ENCODE measurements at regions not wholly inside any gene's neighbourhood (a gene's known extent, or its start where the extent isn't known, plus 50 kb on each side); places are given as distances from the start of the nearest gene placed in this dataset.
A peak's percentile ranks its signal among the peaks of the same experiment; 100 is the strongest.

- no peak for TF ChIP-seq ZSCAN9 (CRISPR knock-in tag; IDR thresholded peaks at IDR 0.05; ENCODE audit: borderline replicate concordance)
- TF ChIP-seq STAG1 (CRISPR knock-in tag; IDR thresholded peaks at IDR 0.05): no peak
- TF ChIP-seq HNF4A (CRISPR knock-in tag; IDR thresholded peaks at IDR 0.05): peak; percentile 47
- TF ChIP-seq ZSCAN31 (CRISPR knock-in tag; IDR thresholded peaks at IDR 0.05; ENCODE audit: low read depth): no peak
- no peak for TF ChIP-seq TMF1 (CRISPR knock-in tag; IDR thresholded peaks at IDR 0.05; ENCODE audit: low read depth)
- no peak for TF ChIP-seq MEF2D (CRISPR knock-in tag; IDR thresholded peaks at IDR 0.05)
- no peak; the same call in 1 of the 2 replicates for TF ChIP-seq HMG20A (CRISPR knock-in tag; IDR thresholded peaks at IDR 0.05; ENCODE audit: borderline replicate concordance)
- TF ChIP-seq ZSCAN22 (CRISPR knock-in tag; IDR thresholded peaks at IDR 0.05): no peak
- TF ChIP-seq BRF2 (CRISPR knock-in tag; IDR thresholded peaks at IDR 0.05): no peak
Observed at GRCh38 chr22:23471698-23472097, 108.4 kb downstream of the IGLL1 start (continued).

GRCh38 chr22:23470811-23471389 lies 109.2 kb downstream of the IGLL1 start:
- H3K36me3 ChIP-seq (replicated peaks in 1 of 2; ENCODE audit: control insufficient read depth in 1 of 2, insufficient read depth in 2 of 2, low read length in 2 of 2): no peaks in the 10 kb centered on the region
- FAIRE-seq (no peak), ATAC-seq (0 out of 3 replicates have a peak, but pooled peaks have one; percentile 30), DNase-seq (ENCODE audit: low spot score) (no peak)
- H3K9me3 ChIP-seq (ENCODE audit: low read length): no peaks in the 10 kb centered on the region
- no peaks in the 10 kb centered on the region for H4K20me1 ChIP-seq (ENCODE audit: insufficient read depth, low read length)
- no peak overlapping the region for H2AFZ ChIP-seq (ENCODE audit: low read length)
- ChIA-PET POLR2A (interaction anchor here (0.8 kb wide), 1 partner anchor 11 kb away, joined by 3 read pairs; no protein-coding TSS in a partner anchor), CTCF (ENCODE audit: low intra/inter-chr PET ratio, low total read pairs) (no interaction called here)
- in situ Hi-C loops (cut with HindIII; ENCODE audit: extremely low pct_ligation_motif_present, low pct_unique_long_range_greater_than_20kb) (no loop called here), intact Hi-C loops (cut with micrococcal nuclease; ENCODE audit: unreplicated experiment) (no loop called here)
- H3K27ac ChIP-seq (ENCODE audit: extremely low read length, insufficient read depth, low read length): no peak overlapping the region
- H3K4me1 ChIP-seq (ENCODE audit: insufficient read depth, low read length): peaks cover 28% of the 10 kb centered on the region
- WGBS (ENCODE audit: low lambda C conversion rate): 64% methylated on average over 8 of the region's 8 CpGs
- H3K4me3 ChIP-seq (replicated peaks in 1 of 3; ENCODE audit: insufficient read depth in 1 of 3, low read depth in 2 of 3, low read length in 3 of 3): no peak overlapping the region
- peaks cover 0 to 12% of the 10 kb centered on the region in 2 experiments; a peak in 1 of 5 replicates for H3K27me3 ChIP-seq (ENCODE audit: control insufficient read depth in 1 of 2, insufficient read depth in 2 of 2, low read length in 2 of 2)
- no peaks in the 10 kb centered on the region for H3K79me2 ChIP-seq (ENCODE audit: insufficient read depth, low read length)
- H3K4me2 ChIP-seq (ENCODE audit: low read depth, low read length): no peak overlapping the region
- no peak overlapping the region for H3K9ac ChIP-seq (ENCODE audit: insufficient read depth, low read depth, low read length)
- no TSS peak for BruUV-seq (replicated peaks)
- TF ChIP-seq ATF7-NPFF (CRISPR knock-in tag; IDR thresholded peaks at IDR 0.05; ENCODE audit: low read depth) (no peak), TOPORS (CRISPR knock-in tag; IDR thresholded peaks at IDR 0.05) (no peak), CERS6 (CRISPR knock-in tag; IDR thresholded peaks at IDR 0.05) (no peak), SRSF9 (IDR thresholded peaks at IDR 0.05; ENCODE audit: borderline replicate concordance, insufficient read depth, low read depth, low read length, poor library complexity, severe bottlenecking) (no peak), BHLHE40 (IDR thresholded peaks at IDR 0.05; ENCODE audit: low read length) (no peak), ZNF263 (CRISPR knock-in tag; IDR thresholded peaks at IDR 0.05) (no peak), RBM22 (optimal IDR thresholded peaks at IDR 0.05; ENCODE audit: low read length) (no peak), ZNF550 (CRISPR knock-in tag; IDR thresholded peaks at IDR 0.05; ENCODE audit: borderline replicate concordance) (no peak), TAF15 (IDR thresholded peaks at IDR 0.05; ENCODE audit: low read depth, low read length, poor library complexity, severe bottlenecking) (no peak), NKX3-1 (CRISPR knock-in tag; IDR thresholded peaks at IDR 0.05) (no peak), ZNF225 (CRISPR knock-in tag; IDR thresholded peaks at IDR 0.05) (no peak), KLF12 (CRISPR knock-in tag; IDR thresholded peaks at IDR 0.05; ENCODE audit: borderline replicate concordance) (no peak), ZNF598 (CRISPR knock-in tag; IDR thresholded peaks at IDR 0.05; ENCODE audit: borderline replicate concordance) (no peak), CTCF (CRISPR knock-in tag; IDR thresholded peaks at IDR 0.05) (no peak)
